Stimulated activated CD4-positive, alpha-beta T cell treated with anti-CD3 and anti-CD28 coated beads, Interleukin-1b, Interleukin-23, amount 100 ng/mL, for 24 hours (primary cell): ENCODE measurements at regions not wholly inside any gene's neighbourhood (a gene's known extent, or its start where the extent isn't known, plus 50 kb on each side); places are given as distances from the start of the nearest gene placed in this dataset.

Experiments used
- DNase-seq, 4 experiments: peaks; one replicate each; pipeline ENCODE4 v3.0.0-alpha.2; 2020; ENCODE audit warnings: low read depth in 4 of 4, low spot score in 1 of 4

- no peak for DNase-seq
Observed at GRCh38 chr13:105193026-105193425, 1342.4 kb downstream of the EFNB2 start.

GRCh38 chr13:105184201-105184600 lies 1351.3 kb downstream of the EFNB2 start:
- DNase-seq, result no peak

DNA sequence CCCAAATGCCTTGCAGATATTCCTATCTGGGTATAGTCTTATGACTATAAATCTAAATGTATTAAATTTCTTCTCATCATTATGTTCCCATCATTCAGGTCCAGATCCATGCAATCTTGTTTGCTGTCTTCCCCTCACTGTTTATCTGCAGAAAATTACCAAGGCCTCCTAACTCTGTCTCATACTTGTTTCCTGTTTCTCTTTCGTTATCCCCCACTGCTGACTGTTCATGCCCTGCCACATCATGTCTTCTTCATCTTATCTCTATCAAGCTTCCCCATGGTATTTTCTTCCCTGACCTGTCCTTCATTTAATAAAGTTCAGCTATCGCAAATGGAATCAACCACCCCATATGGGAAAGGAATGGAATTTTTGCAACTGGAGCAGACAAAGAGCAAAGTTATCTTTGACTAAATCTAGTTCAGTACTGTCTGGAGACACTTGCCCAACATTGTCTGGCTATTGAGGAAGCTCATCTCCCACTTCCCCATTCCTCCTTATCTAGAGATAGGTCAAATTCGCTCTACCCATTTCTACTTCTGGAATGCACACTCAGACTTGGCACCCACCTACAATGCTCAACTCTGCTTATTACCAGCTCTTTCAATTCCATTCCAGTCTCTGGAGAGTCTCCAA lies 1358.1 kb downstream of the EFNB2 start:
- DNase-seq, result no peak

- DNase-seq, result no peak
Observed at GRCh38 chr13:105170438-105170837, 1365.0 kb downstream of the EFNB2 start.

GRCh38 chr13:105168295-105168694 lies 1367.2 kb downstream of the EFNB2 start:
- no peak for DNase-seq

GRCh38 chr13:105167385-105167784 lies 1368.1 kb downstream of the EFNB2 start:
- DNase-seq, result no peak

DNA sequence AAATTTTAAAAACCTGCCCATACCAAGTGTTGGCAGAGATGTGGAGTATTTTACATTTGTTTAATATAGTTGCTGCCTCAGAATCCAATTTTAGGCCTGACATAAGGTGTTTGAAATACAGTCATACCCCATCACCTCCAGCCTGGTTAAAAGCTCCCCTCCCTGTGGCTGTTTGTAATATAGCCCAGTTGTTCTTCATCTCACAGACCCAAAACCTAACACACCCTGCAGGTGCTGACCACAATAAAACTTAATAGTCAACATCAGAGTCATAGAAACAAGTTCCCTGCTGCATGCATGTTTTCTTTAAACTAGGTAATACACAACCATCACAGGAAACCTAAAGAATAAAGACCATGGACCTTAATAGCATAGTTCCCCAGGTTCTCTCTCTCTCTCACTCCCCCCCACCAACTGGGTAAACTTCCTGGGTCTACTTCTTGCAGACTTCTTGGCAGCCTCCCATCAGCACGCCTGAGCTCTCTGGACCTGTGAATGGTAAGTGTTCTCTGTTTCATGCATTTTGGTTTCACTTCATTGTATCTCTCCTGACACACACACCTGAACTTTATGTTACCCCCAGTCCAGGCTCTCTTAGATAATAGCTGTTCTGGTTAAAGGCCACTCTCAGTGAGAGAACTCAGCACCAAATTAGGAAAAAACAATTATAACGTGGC lies 1369.9 kb downstream of the EFNB2 start:
- DNase-seq, result no peak

GRCh38 chr13:105159841-105160240 lies 1375.6 kb downstream of the EFNB2 start:
- no peak for DNase-seq

DNA sequence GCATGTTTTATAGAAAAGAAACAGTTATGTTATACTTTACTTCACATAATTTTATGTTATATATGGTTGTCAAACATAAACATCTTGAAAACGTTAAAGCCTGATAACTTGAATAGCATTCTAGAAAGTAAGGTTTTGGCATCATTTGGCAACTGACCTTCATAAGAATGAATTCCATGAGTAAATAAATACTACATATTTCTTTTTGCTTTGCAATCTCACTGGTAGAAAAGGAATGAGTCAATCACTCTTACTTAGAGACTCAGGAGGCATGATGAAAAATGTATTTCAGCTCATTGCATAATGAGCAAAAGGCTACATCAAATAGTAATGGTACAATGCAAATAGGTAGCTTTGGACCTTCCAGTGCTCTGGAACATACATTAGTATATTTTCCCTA lies 1381.9 kb downstream of the EFNB2 start:
- DNase-seq, result no peak

DNA sequence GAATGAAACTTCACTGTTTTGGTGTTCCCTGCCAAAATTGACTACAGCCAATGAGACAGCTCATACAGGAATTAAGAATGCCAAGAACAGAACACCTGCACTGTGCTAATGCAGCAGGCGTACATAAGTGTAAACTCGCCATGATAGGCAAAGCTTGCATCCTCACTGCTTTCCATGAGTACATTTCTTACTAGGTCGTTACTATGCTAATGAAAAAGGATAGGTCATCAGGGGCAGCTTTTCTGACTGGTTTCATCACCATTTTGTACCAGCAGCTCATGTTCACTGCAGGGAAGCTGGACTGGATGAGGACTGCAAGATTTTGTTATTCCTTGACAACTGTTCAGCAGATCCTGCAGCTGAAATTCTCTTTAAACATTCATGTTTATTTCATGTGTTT lies 1383.8 kb downstream of the EFNB2 start:
- DNase-seq, result no peak

DNA sequence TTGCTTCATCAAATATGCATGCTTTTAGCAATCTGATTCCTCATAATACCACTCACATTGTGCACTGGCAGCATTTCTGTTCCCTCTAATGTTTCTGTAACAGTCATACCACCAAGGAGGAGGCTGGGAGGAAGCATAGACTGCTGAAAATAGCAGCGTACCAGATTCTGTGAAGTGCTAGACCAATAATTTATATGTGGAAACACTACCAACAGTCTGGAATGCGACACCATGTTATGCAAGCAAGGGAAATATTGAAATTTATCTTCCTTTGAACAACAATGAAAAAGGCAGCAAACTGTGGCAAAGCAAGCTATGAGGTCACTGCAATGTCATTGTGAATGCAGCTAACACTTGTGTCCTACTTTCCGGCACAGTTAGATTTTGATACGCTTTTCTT lies 1388.0 kb downstream of the EFNB2 start:
- DNase-seq, result no peak

GRCh38 chr13:105144936-105145335 lies 1390.5 kb downstream of the EFNB2 start:
- no peak for DNase-seq

GRCh38 chr13:105144020-105144419 lies 1391.4 kb downstream of the EFNB2 start:
- no peak for DNase-seq

DNA sequence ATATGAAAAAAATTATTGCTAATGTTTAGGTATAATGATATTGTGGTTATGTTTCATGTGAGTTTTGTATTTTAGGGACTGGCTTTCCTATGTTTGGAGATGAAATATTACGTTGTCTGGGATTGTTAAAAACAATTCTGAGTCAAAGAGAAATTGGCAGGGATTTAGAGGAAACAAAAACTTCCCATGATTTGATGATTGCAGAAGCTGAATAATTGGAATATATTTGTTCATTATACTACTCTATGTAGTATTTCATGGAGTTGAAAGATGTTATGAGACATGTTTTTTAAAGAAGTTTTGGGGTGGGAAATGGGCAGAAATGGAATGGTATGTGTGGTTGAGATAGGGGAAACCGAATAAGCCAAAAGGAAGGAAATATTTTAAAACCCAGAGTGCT lies 1392.9 kb downstream of the EFNB2 start:
- no peak for DNase-seq

DNA sequence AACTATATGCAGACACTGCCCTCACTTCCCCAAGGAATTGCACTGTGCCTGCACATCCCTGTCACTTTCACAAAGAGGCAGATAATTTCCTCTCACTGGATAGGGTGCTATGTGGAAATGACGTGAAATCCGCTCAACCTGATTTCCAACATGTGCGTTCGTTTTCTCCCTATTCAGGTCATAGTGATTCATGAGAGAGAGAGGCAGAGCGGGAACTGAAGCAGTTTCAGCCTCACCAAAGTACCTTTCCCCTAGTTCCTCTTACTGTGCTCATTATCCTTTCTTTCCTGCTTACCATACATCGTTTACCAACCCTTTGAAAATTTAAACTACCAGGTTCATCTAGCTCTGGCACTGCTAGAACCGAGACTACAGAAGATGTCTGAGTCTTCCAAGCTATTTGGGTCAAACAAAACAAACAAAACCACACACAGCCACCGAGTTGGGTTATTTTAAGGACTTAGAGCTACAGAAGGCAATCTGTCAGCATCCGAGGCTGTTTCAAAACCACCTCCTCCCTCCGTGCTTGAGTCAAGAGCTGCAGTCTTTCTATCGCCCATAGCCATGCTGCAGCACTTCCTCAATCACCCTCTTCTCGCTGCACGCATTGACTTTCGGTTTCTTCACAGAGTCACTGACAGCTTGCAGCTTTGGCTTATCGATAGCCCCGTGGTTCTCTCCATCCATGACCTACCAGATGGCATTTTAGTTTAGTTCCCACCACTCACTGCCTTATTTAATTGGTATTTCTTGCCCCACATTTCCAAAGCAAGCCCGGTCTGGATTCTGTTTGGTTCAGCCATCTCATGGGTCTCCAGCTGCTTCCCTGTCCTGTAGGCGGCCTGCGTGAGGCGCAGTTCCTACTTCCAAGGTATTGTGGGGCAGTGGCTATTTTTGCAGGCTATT lies 1395.8 kb downstream of the EFNB2 start:
- DNase-seq, result peak; percentile 20 to 40 (median 38)

GRCh38 chr13:105139048-105139379 lies 1396.4 kb downstream of the EFNB2 start:
- DNase-seq, result no peak

- DNase-seq, result no peak
Observed at GRCh38 chr13:105135852-105136615, 1399.4 kb downstream of the EFNB2 start.

DNA sequence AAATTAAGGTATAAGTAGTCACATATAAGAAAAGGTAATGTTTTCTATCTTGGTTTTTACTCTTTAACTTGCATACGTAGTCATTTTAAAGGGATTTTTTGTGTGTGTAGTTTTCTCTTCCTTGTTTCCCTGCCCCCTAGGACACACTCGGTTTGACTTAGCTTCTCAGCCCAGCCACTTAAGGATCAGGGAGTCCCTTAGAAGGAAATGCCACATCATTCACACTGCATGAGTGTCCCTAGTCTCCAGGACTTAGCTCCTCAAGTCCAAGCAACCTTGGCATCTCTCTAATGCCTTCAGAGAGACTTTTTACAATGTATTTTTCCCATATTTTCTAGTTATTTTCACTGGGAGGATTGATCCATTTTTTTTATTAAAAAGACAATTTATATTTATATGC lies 1407.7 kb downstream of the EFNB2 start:
- no peak for DNase-seq

DNA sequence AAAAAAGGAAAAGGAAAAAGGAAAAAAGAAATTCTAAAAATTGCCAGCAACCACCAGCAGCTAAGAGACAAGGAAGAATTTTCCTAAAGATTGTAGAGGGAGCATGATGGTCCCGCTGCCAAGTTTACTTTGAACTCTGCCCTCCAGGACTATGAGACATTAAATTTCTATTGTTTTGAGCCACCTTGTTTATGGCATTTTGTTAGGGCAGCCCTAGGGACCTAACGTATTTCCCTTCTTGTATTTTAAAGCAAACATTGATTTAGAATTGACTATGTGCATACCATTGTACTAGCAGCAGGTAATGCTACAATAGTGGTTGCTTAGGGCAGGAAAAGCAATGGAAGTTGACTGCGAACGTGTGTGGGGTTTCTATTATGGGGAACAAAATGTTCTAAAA lies 1414.2 kb downstream of the EFNB2 start:
- no peak for DNase-seq

DNA sequence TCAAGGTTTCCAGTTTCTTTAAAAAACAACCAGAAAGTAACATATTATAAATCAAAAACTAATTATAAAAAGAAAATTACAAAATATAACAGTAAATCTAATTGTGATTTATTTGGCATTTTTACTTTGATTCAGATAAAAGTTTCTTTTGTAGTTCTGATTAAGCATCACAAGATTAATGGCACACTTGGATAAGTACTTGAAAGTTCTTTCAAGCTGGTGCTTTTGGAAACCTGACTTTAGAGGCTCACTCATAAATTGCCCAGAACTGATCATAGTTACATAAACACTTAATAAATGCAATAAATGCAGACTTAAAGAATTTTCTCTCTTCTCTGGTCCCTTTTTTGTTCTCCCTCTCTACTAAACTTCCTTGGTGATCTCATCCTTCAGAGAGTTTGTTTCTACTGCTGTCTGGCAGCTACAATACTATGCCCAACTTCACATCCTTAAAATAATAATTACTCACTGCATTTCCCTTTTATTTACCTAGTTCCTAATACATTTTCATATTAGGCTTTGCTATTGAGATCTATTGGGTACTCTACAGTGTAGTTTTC lies 1417.0 kb downstream of the EFNB2 start:
- DNase-seq, result no peak

DNA sequence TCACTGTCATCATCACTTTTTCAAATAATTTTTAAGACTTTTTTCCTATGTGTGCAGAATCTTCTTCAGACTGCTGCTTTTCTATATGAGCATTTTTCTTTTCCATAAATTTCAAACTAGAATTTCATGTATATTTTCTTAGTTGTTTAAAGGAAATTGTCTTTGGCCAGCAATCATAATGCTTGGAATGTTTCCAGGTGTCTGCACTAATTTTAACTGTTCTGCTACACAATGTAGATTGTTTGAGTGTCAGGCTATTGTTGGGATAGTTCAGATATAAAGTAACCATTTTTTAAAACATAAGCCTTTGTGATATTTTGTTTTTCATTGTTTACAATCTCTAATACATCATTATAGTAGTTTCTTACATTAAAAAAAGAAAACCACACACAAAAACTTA lies 1418.5 kb downstream of the EFNB2 start:
- DNase-seq, result no peak
